Psoas muscle (tissue), 7 donors: ENCODE measurements at regions not wholly inside any gene's neighbourhood (a gene's known extent, or its start where the extent isn't known, plus 50 kb on each side); places are given as distances from the start of the nearest gene placed in this dataset.

Experiments
- ATAC-seq, 4 donors: fragments of 200-7000 bp; cut with Tn5 transposase; one replicate each; pipeline ENCODE4 v1.9.1; 2020; ENCODE audit warnings: moderate library complexity in 3 of 4, mild to moderate bottlenecking in 2 of 4
- DNase-seq, 2 donors: peaks; one replicate each; pipeline ENCODE4 v3.0.0-alpha.2; 2020
- H3K27ac ChIP-seq: fragments of 200-600 bp; one replicate; pipeline ENCODE4 v1.8.0; 2022
- H3K27me3 ChIP-seq, 3 donors: fragments of 200-600 bp in 1 of 3; one replicate each; pipeline versions ENCODE4 v1.6.1 to v1.8.0; 2013 to 2022; ENCODE audit warnings: low read length in 2 of 3, mild to moderate bottlenecking in 2 of 3, moderate library complexity in 1 of 3; ENCODE audit not compliant: insufficient read depth in 3 of 3
- H3K36me3 ChIP-seq, 2 donors: fragments of 200-600 bp in 1 of 2; one replicate each; pipeline versions ENCODE4 v1.6.1 to v1.8.0; 2013 to 2022; ENCODE audit warnings: low read depth in 1 of 2, mild to moderate bottlenecking in 1 of 2, moderate library complexity in 1 of 2; ENCODE audit not compliant: insufficient read depth in 1 of 2
- H3K4me1 ChIP-seq: fragments of 200-600 bp; one replicate; pipeline ENCODE4 v1.8.0; 2022
- H3K4me3 ChIP-seq: fragments of 200-600 bp; one replicate; pipeline ENCODE4 v1.8.0; 2022; ENCODE audit warnings: mild to moderate bottlenecking
- H3K9me3 ChIP-seq: fragments of 200-600 bp; one replicate; pipeline ENCODE4 v1.8.0; 2022
- WGBS, 3 donors: extraction: QIAGEN DNeasy Blood & Tissue Kit; methylation state at CpG; one replicate each; pipeline versions ENCODE4 v1.1.6 to v1.1.7; 2013; 5-methylcytosine and 5-hydroxymethylcytosine counted together
- intact Hi-C, 2 donors: fragments of 100-400 bp; cut with DNase I; formaldehyde crosslinking; loops; one replicate each; pipeline versions ENCODE4 v1.11.0 to v1.14.2; 2022
- TF ChIP-seq, protein P1 (sequence below): fragments of 200-600 bp; IDR thresholded peaks from one replicate; pipeline ENCODE4 v1.8.0; 2022; ENCODE audit warnings: antibody characterized with exemption
- donor health status: healthy with polysubstance abuse.
- donor health status: DM: no; HTN: no; CAD: no; lungs with moderate emphysema.
- donor health status: Bipolar disorder and iron deficiency.
- donor health status: healthy.
- donor health status: DM: yes; HTN: yes; CAD: no.
- donor health status: DM: no; HTN: no; CAD: no.
- donor health status: DM: yes; HTN: yes; CAD: no.

DNA sequence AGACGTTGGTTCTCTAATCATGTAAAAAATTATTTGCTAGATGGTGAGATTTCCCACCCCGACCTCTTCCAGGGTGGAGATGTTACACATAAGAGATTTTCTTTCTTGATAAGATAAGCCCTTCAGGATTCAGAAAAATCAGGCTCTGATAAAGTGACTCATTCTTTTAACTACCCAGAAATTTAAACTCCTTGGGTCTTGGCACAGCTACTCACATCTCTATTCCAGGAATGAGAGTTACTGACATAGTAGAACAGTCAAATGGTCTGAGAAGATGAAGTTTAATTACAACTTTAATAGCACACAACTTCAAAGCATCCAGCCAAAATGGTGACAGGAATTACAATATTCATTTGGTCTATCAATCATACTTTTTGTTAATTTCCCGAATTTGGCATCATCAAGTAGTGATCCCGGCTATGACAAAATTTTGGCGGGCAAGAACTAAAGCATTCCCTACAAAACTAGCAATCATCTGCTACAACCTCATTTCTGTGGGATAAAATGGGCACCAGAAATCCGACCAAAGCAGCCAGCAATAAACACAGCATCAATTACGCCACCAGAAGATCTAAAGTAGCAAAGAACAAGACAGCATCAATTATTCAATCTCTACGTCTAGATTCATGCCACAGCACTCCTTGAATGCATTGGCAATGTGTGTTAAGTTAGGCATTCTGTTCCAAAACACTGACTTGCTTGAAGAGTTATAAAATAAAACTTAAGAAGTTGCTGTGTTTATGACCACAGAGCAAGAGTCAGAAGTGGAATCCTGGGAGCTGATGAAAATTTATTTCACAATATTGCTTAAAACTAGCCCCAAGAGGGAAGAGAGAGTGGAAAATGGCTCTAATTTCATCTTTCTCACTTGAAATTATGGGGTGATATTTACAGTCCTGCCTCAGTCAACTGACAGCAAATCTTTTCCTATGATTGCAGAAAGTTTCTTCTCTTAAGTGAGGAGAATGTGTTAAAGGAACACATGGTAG, 565.7 kb upstream of the ANKRD30A start:
- TF ChIP-seq, protein P1, sequence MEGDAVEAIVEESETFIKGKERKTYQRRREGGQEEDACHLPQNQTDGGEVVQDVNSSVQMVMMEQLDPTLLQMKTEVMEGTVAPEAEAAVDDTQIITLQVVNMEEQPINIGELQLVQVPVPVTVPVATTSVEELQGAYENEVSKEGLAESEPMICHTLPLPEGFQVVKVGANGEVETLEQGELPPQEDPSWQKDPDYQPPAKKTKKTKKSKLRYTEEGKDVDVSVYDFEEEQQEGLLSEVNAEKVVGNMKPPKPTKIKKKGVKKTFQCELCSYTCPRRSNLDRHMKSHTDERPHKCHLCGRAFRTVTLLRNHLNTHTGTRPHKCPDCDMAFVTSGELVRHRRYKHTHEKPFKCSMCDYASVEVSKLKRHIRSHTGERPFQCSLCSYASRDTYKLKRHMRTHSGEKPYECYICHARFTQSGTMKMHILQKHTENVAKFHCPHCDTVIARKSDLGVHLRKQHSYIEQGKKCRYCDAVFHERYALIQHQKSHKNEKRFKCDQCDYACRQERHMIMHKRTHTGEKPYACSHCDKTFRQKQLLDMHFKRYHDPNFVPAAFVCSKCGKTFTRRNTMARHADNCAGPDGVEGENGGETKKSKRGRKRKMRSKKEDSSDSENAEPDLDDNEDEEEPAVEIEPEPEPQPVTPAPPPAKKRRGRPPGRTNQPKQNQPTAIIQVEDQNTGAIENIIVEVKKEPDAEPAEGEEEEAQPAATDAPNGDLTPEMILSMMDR: no peak
- DNase-seq (no peak), ATAC-seq (peak in 1 of 4 donors; percentile 51)
- no peaks in the 10 kb centered on the region for H3K9me3 ChIP-seq
- H3K4me1 ChIP-seq: no peaks in the 10 kb centered on the region
- H3K36me3 ChIP-seq: no peaks in the 10 kb centered on the region
- no peaks in the 10 kb centered on the region for H3K27me3 ChIP-seq
- 52 to 62% (median 59%) methylated on average over 8 of the region's 8 CpGs for WGBS, 3 donors
- H3K4me3 ChIP-seq: no peak overlapping the region
- H3K27ac ChIP-seq: no peak overlapping the region
- intact Hi-C loops: no loop called here

DNA sequence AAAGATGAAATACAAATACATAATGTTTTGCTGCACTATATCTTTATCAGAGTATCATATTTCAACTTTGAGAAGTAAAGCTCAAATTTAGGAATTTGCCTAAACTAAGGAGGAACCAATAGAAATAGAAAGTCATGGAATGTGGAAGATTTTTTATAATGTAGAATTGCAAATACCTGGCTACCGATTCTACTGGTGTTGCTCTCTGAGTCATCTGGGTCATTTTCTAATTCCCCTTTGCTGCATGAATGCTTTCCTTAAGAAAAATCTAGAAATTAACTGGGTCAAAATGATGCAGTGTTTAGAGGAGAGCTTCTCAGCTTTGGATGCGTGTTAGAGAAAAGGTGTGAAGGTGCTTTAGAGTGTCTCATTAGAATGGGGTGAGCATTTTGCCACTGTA, 568.9 kb upstream of the ANKRD30A start:
- Histone ChIP-seq H3K9me3 (no peaks in the 10 kb centered on the region), H3K27me3 (no peaks in the 10 kb centered on the region), H3K27ac (no peak overlapping the region), H3K36me3 (no peaks in the 10 kb centered on the region), H3K4me1 (no peaks in the 10 kb centered on the region), H3K4me3 (no peak overlapping the region)
- no peak for DNase-seq
- 39 to 63% (median 58%) methylated on average over 2 of the region's 2 CpGs for WGBS, 3 donors
- intact Hi-C loops: no loop called here
- TF ChIP-seq, protein P1: no peak
- no peak for ATAC-seq

DNA sequence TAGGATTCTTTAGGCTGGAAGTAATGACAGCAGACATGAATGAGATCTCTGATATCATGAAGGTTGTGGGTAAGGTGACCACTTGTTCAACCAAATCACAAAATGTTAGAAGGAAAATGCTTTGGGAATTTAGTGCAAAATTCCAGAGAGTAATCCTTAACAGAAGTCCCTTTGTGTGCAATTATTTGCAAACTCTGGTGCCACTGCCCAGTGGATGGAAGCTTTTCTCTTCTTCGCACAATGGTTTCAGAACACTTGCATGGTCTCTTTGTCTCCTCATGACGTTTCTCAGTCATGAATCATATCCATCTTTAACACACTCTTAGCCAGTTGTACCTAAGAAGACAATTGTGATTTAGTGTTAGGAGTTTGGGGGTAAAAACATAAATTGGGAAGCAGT, 570.4 kb upstream of the ANKRD30A start:
- 27 to 40% (median 36%) methylated on average over 2 of the region's 2 CpGs for WGBS, 3 donors
- no peak for ATAC-seq
- intact Hi-C loops: no loop called here
- no peaks in the 10 kb centered on the region for H3K36me3 ChIP-seq
- DNase-seq: no peak
- H3K9me3 ChIP-seq: no peaks in the 10 kb centered on the region
- H3K4me3 ChIP-seq: no peak overlapping the region
- TF ChIP-seq, protein P1: no peak
- H3K27ac ChIP-seq: no peak overlapping the region
- H3K4me1 ChIP-seq: no peaks in the 10 kb centered on the region
- no peaks in the 10 kb centered on the region for H3K27me3 ChIP-seq

DNA sequence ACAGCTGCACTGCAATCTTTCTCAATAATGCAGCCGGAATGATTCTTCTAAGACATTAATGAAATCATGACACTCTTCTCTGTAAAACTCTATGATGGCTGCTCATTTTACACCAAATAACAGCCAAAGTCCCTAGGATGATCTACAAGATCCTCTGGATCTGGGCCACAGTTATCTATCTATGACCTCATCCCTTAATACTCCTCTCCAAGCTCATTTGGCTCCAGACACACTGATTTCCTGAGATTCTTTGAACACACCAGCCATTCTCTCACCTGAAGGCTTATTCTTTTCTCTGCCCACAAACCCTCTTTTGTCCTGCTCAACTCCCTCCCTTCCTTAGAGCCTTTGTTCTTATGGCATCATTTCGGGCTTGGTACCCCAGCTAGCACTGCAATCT, 577.4 kb upstream of the ANKRD30A start:
- intact Hi-C loops: no loop called here

More for the DNA sequence above, 577.4 kb upstream of the ANKRD30A start:
- H3K9me3 ChIP-seq: peaks cover 4% of the 10 kb centered on the region
- H3K27me3 ChIP-seq: no peaks in the 10 kb centered on the region
- DNase-seq: no peak
- no peak for ATAC-seq
- H3K27ac ChIP-seq: no peak overlapping the region
- WGBS, 3 donors: 87 to 93% (median 87%) methylated on average over 2 of the region's 2 CpGs
- no peaks in the 10 kb centered on the region for H3K36me3 ChIP-seq
- no peak overlapping the region for H3K4me3 ChIP-seq
- no peaks in the 10 kb centered on the region for H3K4me1 ChIP-seq
- TF ChIP-seq, protein P1: no peak
